PC-9 (cell line): ENCODE measurements at regions not wholly inside any gene's neighbourhood (a gene's known extent, or its start where the extent isn't known, plus 50 kb on each side); places are given as distances from the start of the nearest gene placed in this dataset.
"Not testable (repeated sequence)": the region's sequence is repeated elsewhere in the genome, so short reads cannot be mapped to it uniquely, and the experiment has no call there.

ENCODE experiments used
- BruUV-seq: library from RNA; stranded (reverse); fragments of 400-500 nt; replicated peaks from 2 replicates; lab custom pipeline; 2021; lab: Mats Ljungman, UMichigan
- CTCF ChIA-PET: fragments of 300-600 bp; sonication (Branson Sonifier 250); formaldehyde crosslinking; loops from one replicate; lab custom pipeline; 2022; ENCODE audit warnings: antibody characterized with exemption; lab: Charles Lee
- POLR2A ChIA-PET: fragments of 300-600 bp; sonication (Branson Sonifier 250); formaldehyde crosslinking; loops from one replicate; lab custom pipeline; 2022; ENCODE audit warnings: antibody characterized with exemption; ENCODE audit not compliant: unreplicated experiment; lab: Charles Lee
- DNase-seq, 2 experiments: peaks; one replicate each; pipeline versions ENCODE4 v3.0.0 to v3.0.0-alpha.2; 2015 to 2022; ENCODE audit warnings: mixed read lengths in 1 of 2
- H2AFZ ChIP-seq: fragments of 200-600 bp; sonication (generic); 2 replicates; pipeline ENCODE4 v1.8.1; 2017; ENCODE audit warnings: antibody characterized with exemption
- H3F3A ChIP-seq: fragments of 200-600 bp; sonication (generic); 2 replicates; pipeline ENCODE4 v1.8.1; 2017; ENCODE audit warnings: antibody characterized with exemption, mild to moderate bottlenecking, low read depth; ENCODE audit not compliant: insufficient read depth
- H3K27ac ChIP-seq: fragments of 200-600 bp; sonication (generic); 2 replicates; pipeline ENCODE4 v1.6.1; 2016; ENCODE audit warnings: mixed run types
- H3K27me3 ChIP-seq: fragments of 200-600 bp; sonication (generic); 2 replicates; pipeline ENCODE4 v1.6.1; 2016; ENCODE audit warnings: low read depth, mixed run types; ENCODE audit not compliant: insufficient read depth
- H3K36me3 ChIP-seq: fragments of 200-600 bp; sonication (generic); 2 replicates; pipeline ENCODE4 v1.6.1; 2016; ENCODE audit warnings: low read depth, mixed run types
- H3K4me1 ChIP-seq: fragments of 200-600 bp; sonication (generic); replicated peaks from 2 replicates; pipeline ENCODE4 v1.6.1; 2016; ENCODE audit warnings: mixed run types; ENCODE audit not compliant: insufficient read depth
- H3K4me2 ChIP-seq: fragments of 200-600 bp; sonication (generic); 2 replicates; pipeline ENCODE4 v1.6.1; 2017; ENCODE audit warnings: mixed run types
- H3K4me3 ChIP-seq: fragments of 200-600 bp; sonication (generic); 2 replicates; pipeline ENCODE4 v1.6.1; 2016; ENCODE audit warnings: mixed run types
- H3K79me2 ChIP-seq: fragments of 200-600 bp; sonication (generic); 2 replicates; pipeline ENCODE4 v1.6.1; 2017; ENCODE audit warnings: low read depth, mixed run types
- H3K9me2 ChIP-seq: fragments of 200-600 bp; sonication (generic); 2 replicates; pipeline ENCODE4 v1.8.1; 2017; ENCODE audit warnings: mild to moderate bottlenecking; ENCODE audit not compliant: insufficient read depth
- H3K9me3 ChIP-seq: fragments of 200-600 bp; sonication (generic); 2 replicates; pipeline ENCODE4 v1.8.1; 2016; ENCODE audit warnings: low read depth; ENCODE audit not compliant: insufficient read depth
- H4K20me1 ChIP-seq: fragments of 200-600 bp; sonication (generic); 2 replicates; pipeline ENCODE4 v1.8.1; 2017; ENCODE audit not compliant: insufficient read depth
- CTCF ChIP-seq: fragments of 200-600 bp; sonication (generic); conservative IDR thresholded peaks from 2 replicates; pipeline ENCODE4 v1.6.1; 2017; ENCODE audit warnings: mixed run types, antibody characterized with exemption, mild to moderate bottlenecking, moderate library complexity
- EZH2 ChIP-seq: fragments of 200-600 bp; sonication (generic); IDR thresholded peaks from 2 replicates; pipeline ENCODE4 v1.8.0; 2017; ENCODE audit warnings: antibody characterized with exemption, low read depth
- intact Hi-C: fragments of 100-400 bp; cut with micrococcal nuclease; formaldehyde crosslinking; loops from one replicate; pipeline ENCODE4 v1.10.0; 2022; ENCODE audit not compliant: unreplicated experiment

- Histone ChIP-seq H3F3A (no peaks in the 10 kb centered on the region), H3K27me3 (no peaks in the 10 kb centered on the region), H3K79me2 (no peaks in the 10 kb centered on the region), H3K9me2 (no peaks in the 10 kb centered on the region), H3K36me3 (no peaks in the 10 kb centered on the region), H3K4me3 (no peak overlapping the region), H3K9me3 (no peaks in the 10 kb centered on the region), H3K4me2 (no peak overlapping the region), H3K4me1 (no peaks in the 10 kb centered on the region), H4K20me1 (no peaks in the 10 kb centered on the region), H3K27ac (no peak overlapping the region), H2AFZ (no peak overlapping the region)
- TF ChIP-seq EZH2 (no peak), CTCF (peak; percentile 79)
- ChIA-PET CTCF (no interaction called here), POLR2A (no interaction called here)
- no TSS peak for BruUV-seq
- no peak for DNase-seq
- intact Hi-C loops, result no loop called here
These were observed 212.4 kb downstream of the RPIA start for GRCh38 chr2:88903749-88904353.

- Histone ChIP-seq H3K27me3 (0 out of 2 replicates have a peak, but pooled peaks cover 6% of the 10 kb centered on the region), H3F3A (no peaks in the 10 kb centered on the region), H3K4me1 (no peaks in the 10 kb centered on the region), H4K20me1 (no peaks in the 10 kb centered on the region), H3K36me3 (no peaks in the 10 kb centered on the region), H3K9me2 (no peaks in the 10 kb centered on the region), H3K79me2 (no peaks in the 10 kb centered on the region), H3K4me2 (no peak overlapping the region), H2AFZ (no peak overlapping the region), H3K9me3 (no peaks in the 10 kb centered on the region; the same call in 1 of the 2 replicates), H3K4me3 (no peak overlapping the region), H3K27ac (no peak overlapping the region)
- TF ChIP-seq CTCF (no peak), EZH2 (no peak)
- BruUV-seq, result no TSS peak
- intact Hi-C loops, result no loop called here
- DNase-seq, result no peak
- CTCF ChIA-PET, result no interaction called here
- POLR2A ChIA-PET, result no interaction called here
These were observed 221.8 kb downstream of the RPIA start for GRCh38 chr2:88913280-88913679.

- no peak overlapping the region for H2AFZ ChIP-seq
- no peak overlapping the region for H3K4me3 ChIP-seq
- no peak for DNase-seq
- no peaks in the 10 kb centered on the region for H3K27me3 ChIP-seq
- BruUV-seq, result no TSS peak
- no peaks in the 10 kb centered on the region for H3F3A ChIP-seq
- no peak overlapping the region for H3K27ac ChIP-seq
- TF ChIP-seq EZH2, result no peak
- peak; percentile 70 for TF ChIP-seq CTCF
- no peaks in the 10 kb centered on the region for H3K9me3 ChIP-seq
- intact Hi-C loops, result no loop called here
- H3K4me2 ChIP-seq, result no peak overlapping the region
- H4K20me1 ChIP-seq, result no peaks in the 10 kb centered on the region
- no peaks in the 10 kb centered on the region for H3K79me2 ChIP-seq
- H3K9me2 ChIP-seq, result no peaks in the 10 kb centered on the region
- H3K4me1 ChIP-seq, result no peaks in the 10 kb centered on the region
- ChIA-PET POLR2A (no interaction called here), CTCF (interaction anchor here (0.5 kb wide), 1 partner anchor 69 kb away, joined by 5 read pairs; no protein-coding TSS in a partner anchor)
- no peaks in the 10 kb centered on the region for H3K36me3 ChIP-seq
These were observed 227.7 kb downstream of the RPIA start for GRCh38 chr2:88919087-88919738.

- H3K9me3 ChIP-seq, intact Hi-C loops, H3K4me1 ChIP-seq, H4K20me1 ChIP-seq, POLR2A ChIA-PET, H2AFZ ChIP-seq, CTCF ChIA-PET, H3K79me2 ChIP-seq, H3K27me3 ChIP-seq, H3K4me3 ChIP-seq, BruUV-seq, H3K9me2 ChIP-seq, H3K27ac ChIP-seq, DNase-seq, H3F3A ChIP-seq, H3K36me3 ChIP-seq, H3K4me2 ChIP-seq: not testable (repeated sequence)
These were observed 228.9 kb downstream of the RPIA start for GRCh38 chr2:88920399-88920798.
